ENCODE measurements at regions not wholly inside any gene's neighbourhood (a gene's known extent, or its start where the extent isn't known, plus 50 kb on each side); places are given as distances from the start of the nearest gene placed in this dataset.
"Not testable (repeated sequence)": the region's sequence is repeated elsewhere in the genome, so short reads cannot be mapped to it uniquely, and the experiment has no call there.

- DNase-seq (ENCODE audit: extremely low read depth, low read depth, low spot score), result no peak
Observed at GRCh38 chr3:70658513-70659310, 346.3 kb upstream of the MDFIC2 start.

GRCh38 chr3:70657454-70657853 is 345.0 kb upstream of the MDFIC2 start:
- no peak for DNase-seq (ENCODE audit: extremely low read depth, low read depth, low spot score)

DNA sequence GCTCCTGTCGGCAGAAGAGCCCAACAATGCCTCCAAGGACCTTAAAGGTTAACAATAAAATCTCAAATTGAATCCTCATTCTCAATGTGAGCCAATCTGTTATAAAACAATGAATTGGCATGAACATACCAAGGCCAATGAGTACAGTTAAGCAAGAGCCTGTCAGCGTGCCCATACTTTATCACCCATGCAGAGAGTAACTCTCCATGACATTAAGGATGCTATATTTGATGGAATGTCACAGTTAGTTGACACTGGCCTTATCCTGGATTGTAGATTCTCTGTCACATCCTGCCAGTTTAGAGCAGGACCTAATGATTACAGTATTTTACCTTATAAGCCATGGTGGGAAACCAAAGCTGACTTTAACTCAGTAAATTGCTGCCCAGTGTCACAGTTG is 335.4 kb upstream of the MDFIC2 start:
- no peak for DNase-seq (ENCODE audit: extremely low read depth, low read depth, low spot score)

DNA sequence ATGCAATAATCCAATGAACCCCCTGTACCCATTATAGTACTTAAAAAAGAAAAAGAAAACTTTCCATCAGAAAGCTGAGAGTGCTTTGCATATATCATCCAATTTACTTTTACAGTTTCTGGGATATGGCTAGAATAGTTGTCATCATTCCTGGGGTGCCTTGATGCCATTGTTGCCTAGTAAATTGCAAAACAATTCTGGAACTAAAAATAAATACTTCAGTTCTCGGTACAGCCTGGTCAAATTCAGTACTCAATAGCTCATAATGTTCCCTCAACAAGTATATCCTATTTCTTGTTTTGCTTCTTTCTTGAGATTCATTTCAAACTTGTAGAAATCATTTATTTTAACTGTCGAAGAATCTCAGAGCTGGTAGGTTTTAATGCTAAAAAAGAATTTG is 334.7 kb upstream of the MDFIC2 start:
- DNase-seq (ENCODE audit: extremely low read depth, low read depth, low spot score), result no peak

DNA sequence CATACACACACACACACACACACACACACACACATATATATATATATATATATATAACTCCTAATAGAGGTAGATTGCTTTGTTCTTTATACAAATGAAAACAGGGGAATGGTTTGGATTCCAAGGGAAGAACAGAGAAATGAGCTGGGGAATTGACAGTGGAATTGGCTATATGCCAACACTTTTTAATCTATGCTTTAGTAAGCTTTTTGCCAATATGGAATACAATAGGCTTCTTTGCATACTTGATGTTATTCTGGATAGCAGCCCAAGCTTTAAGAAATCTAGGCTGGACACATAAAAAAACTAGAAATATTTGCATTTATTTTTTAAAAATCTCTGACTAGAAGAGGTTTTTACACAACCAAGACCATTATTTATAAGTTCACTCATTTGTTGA is 334.2 kb upstream of the MDFIC2 start:
- no peak for DNase-seq (ENCODE audit: extremely low read depth, low read depth, low spot score)

GRCh38 chr3:70640481-70640880 is 328.0 kb upstream of the MDFIC2 start:
- DNase-seq (ENCODE audit: extremely low read depth, low read depth, low spot score), result no peak

DNA sequence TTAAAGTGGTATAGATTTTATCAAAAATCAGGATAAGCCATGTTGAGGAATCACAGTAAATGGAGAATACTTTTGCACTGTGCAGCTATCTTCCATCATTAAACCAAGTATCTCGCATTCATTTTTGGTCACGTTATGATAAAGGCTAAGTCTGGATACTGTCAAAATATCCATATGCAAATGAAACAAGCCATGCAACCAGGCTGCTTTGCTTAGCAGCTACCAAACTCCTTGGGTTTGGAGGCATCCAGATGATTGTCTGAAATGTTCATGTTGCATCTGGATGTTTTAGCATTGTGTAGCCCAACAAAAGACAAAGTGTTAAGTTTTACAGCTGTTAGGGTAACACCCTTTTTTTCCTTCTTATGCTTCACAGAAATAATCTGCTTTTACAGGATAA is 322.9 kb upstream of the MDFIC2 start:
- DNase-seq (ENCODE audit: extremely low read depth, low read depth, low spot score), result no peak

- DNase-seq (ENCODE audit: extremely low read depth, low read depth, low spot score), result no peak
Observed at GRCh38 chr3:70631716-70632307, 319.4 kb upstream of the MDFIC2 start.

DNA sequence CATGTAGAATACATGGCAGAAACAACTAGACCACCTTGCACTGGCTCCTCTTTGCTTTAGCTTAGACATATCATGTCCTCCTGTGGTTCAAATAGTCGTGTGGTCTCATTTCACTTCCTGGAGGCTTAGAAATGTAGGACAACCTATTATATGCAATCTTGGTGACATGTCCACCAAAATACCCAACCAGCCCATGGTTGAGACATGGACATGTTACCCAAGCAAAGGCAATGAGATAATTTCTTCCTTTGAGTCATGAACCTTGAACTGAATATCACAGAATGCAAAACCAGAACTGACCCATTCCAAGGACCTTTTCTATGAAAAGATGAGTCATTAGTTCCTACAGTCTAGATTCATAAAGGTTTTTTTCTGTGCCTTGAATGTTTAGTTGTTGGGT is 309.0 kb upstream of the MDFIC2 start:
- DNase-seq (ENCODE audit: extremely low read depth, low read depth, low spot score), result no peak

DNA sequence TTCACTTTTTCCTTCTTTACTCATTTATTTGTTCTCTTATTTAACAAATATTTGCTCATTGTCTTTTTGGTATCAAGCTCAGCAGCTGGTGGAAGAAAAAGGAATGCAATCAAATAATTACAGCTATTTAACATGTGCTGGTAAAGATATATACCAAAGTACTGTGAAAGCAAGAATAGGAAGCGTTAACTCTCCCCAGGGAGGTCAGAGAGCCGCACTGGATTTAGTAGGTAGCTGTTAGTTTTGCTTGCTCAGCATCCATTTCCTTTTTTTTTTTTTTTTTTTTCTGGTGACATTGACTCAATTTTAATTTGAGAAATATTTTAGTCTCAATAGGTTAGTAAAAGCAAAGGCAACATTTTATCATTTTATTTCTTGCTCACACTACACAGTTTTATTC is 308.5 kb upstream of the MDFIC2 start:
- DNase-seq (ENCODE audit: extremely low read depth, low read depth, low spot score), result no peak

DNA sequence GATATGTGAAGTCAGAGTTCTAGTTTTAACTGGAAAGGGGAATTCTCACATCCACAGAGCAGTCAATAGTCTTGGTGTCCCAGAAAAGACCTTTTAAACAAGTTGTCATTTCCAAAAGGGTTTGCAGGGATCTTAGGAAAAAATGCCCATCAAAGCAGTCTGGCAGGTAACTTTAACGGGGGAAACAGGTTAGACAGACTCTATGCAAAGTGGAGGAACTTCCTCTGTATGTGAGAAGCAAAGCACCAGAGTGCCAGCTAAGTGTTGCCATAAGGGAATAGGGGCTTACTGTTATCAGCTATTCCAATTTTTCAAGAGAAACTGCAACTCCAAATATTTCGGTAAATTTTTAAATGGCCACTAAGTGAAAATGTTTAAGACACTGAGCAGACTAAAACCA is 307.9 kb upstream of the MDFIC2 start:
- DNase-seq (ENCODE audit: extremely low read depth, low read depth, low spot score), result no peak

GRCh38 chr3:70618151-70618550 is 305.7 kb upstream of the MDFIC2 start:
- no peak for DNase-seq (ENCODE audit: extremely low read depth, low read depth, low spot score)

DNA sequence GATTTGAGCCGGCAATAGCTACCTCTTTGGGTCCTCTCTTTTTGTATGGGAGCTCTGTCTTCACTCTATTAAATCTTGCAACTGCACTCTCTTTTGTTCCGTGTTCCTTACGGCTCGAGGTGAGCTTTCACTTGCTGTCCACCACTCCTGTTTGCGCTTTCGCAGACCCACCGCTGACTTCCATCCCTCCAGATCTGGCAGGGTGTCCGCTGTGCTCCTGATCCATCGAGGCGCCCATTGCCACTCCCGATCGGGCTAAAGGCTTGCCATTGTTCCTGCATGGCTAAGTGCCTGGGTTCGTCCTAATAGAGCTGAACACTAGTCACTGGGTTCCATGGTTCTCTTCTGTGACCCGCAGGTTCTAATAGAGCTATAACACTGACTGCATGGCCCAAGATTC is 304.9 kb upstream of the MDFIC2 start:
- not testable (repeated sequence) for DNase-seq (ENCODE audit: extremely low read depth, low read depth, low spot score)

- DNase-seq (ENCODE audit: extremely low read depth, low read depth, low spot score), result no peak
Observed at GRCh38 chr3:70615286-70615685, 302.8 kb upstream of the MDFIC2 start.

- no peak for DNase-seq (ENCODE audit: extremely low read depth, low read depth, low spot score)
Observed at GRCh38 chr3:70614111-70614510, 301.7 kb upstream of the MDFIC2 start.

GRCh38 chr3:70612920-70613319 is 300.5 kb upstream of the MDFIC2 start:
- DNase-seq (ENCODE audit: extremely low read depth, low read depth, low spot score), result no peak

- not testable (repeated sequence) for DNase-seq (ENCODE audit: extremely low read depth, low read depth, low spot score)
Observed at GRCh38 chr3:70611667-70612277, 299.3 kb upstream of the MDFIC2 start.

GRCh38 chr3:70608434-70608833 is 296.0 kb upstream of the MDFIC2 start:
- no peak for DNase-seq (ENCODE audit: extremely low read depth, low read depth, low spot score)

- no peak for DNase-seq (ENCODE audit: extremely low read depth, low read depth, low spot score)
Observed at GRCh38 chr3:70607469-70607868, 295.0 kb upstream of the MDFIC2 start.

- no peak for DNase-seq (ENCODE audit: extremely low read depth, low read depth, low spot score)
Observed at GRCh38 chr3:70606018-70606417, 293.6 kb upstream of the MDFIC2 start.

DNA sequence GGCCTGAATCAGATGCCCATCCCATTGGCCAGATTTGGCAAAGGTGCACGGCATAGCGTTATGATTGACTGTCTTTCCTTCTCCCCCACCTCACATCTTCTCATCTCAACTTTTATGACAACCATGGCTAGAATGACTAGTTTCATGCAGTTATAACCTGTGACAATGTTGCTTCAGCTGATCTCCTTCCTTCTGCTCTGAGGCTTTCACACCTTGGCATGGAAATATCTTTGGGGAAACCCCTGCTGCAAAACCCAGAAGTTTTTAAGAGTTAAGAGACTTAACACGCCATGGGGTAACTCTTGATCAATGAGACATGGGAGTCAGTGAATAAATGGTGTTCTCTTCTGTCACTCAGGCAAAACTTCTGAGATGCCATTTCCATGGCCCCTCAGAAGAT is 290.7 kb upstream of the MDFIC2 start:
- DNase-seq (ENCODE audit: extremely low read depth, low read depth, low spot score), result no peak

- DNase-seq (ENCODE audit: extremely low read depth, low read depth, low spot score), result no peak
Observed at GRCh38 chr3:70597312-70597711, 284.9 kb upstream of the MDFIC2 start.

Data from glomerular endothelial cell (primary cell).